Progenitor cell of endocrine pancreas (in vitro differentiated cells): ENCODE measurements at regions not wholly inside any gene's neighbourhood (a gene's known extent, or its start where the extent isn't known, plus 50 kb on each side); places are given as distances from the start of the nearest gene placed in this dataset.

Experiments used
- DNase-seq: peaks from one replicate; pipeline ENCODE4 v3.0.0; 2021; ENCODE audit warnings: low spot score; ENCODE audit not compliant: unreplicated experiment
- H3K27ac Mint-ChIP-seq: 2 replicates; pipeline ENCODE4 v1.8.0; 2021; ENCODE audit warnings: mild to moderate bottlenecking, moderate library complexity, mixed read lengths
- H3K27me3 Mint-ChIP-seq: 2 replicates; pipeline ENCODE4 v1.8.0; 2021; ENCODE audit warnings: mixed read lengths
- H3K36me3 Mint-ChIP-seq: 2 replicates; pipeline ENCODE4 v1.8.0; 2022; ENCODE audit warnings: mixed read lengths; ENCODE audit not compliant: insufficient read depth
- H3K4me1 Mint-ChIP-seq: 2 replicates; pipeline ENCODE4 v1.8.0; 2021; ENCODE audit warnings: low read depth, mixed read lengths
- H3K4me3 Mint-ChIP-seq: 2 replicates; pipeline ENCODE4 v1.8.0; 2021; ENCODE audit warnings: low read depth, mild to moderate bottlenecking, moderate library complexity, mixed read lengths
- H3K9me3 Mint-ChIP-seq: 2 replicates; pipeline ENCODE4 v1.8.0; 2021; ENCODE audit warnings: low read depth, mixed read lengths
- TF ChIP-seq, protein P1 (sequence below): fragments of 200-600 bp; sonication (generic); IDR thresholded peaks from one replicate; pipeline ENCODE4 v1.5.0; 2021; ENCODE audit warnings: antibody characterized with exemption, mild to moderate bottlenecking; ENCODE audit not compliant: unreplicated experiment

- H3K27ac Mint-ChIP-seq = no peak overlapping the region
- H3K27me3 Mint-ChIP-seq = peaks cover 28% of the 10 kb centered on the region
- H3K36me3 Mint-ChIP-seq = no peaks in the 10 kb centered on the region
- no peak for DNase-seq
- H3K4me1 Mint-ChIP-seq = no peaks in the 10 kb centered on the region
- H3K4me3 Mint-ChIP-seq = no peak overlapping the region
- TF ChIP-seq, protein P1, sequence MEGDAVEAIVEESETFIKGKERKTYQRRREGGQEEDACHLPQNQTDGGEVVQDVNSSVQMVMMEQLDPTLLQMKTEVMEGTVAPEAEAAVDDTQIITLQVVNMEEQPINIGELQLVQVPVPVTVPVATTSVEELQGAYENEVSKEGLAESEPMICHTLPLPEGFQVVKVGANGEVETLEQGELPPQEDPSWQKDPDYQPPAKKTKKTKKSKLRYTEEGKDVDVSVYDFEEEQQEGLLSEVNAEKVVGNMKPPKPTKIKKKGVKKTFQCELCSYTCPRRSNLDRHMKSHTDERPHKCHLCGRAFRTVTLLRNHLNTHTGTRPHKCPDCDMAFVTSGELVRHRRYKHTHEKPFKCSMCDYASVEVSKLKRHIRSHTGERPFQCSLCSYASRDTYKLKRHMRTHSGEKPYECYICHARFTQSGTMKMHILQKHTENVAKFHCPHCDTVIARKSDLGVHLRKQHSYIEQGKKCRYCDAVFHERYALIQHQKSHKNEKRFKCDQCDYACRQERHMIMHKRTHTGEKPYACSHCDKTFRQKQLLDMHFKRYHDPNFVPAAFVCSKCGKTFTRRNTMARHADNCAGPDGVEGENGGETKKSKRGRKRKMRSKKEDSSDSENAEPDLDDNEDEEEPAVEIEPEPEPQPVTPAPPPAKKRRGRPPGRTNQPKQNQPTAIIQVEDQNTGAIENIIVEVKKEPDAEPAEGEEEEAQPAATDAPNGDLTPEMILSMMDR = no peak
- H3K9me3 Mint-ChIP-seq = no peaks in the 10 kb centered on the region
These were observed 380.1 kb downstream of the IRX2 start for GRCh38 chr5:2371419-2371710.

GRCh38 chr5:2370626-2371418, 380.7 kb downstream of the IRX2 start:
- Mint-ChIP-seq H3K9me3 (no peaks in the 10 kb centered on the region), H3K4me3 (no peak overlapping the region), H3K4me1 (no peaks in the 10 kb centered on the region), H3K27ac (no peak overlapping the region), H3K36me3 (no peaks in the 10 kb centered on the region), H3K27me3 (peaks cover 27% of the 10 kb centered on the region)
- TF ChIP-seq, protein P1 = no peak
- no peak for DNase-seq

GRCh38 chr5:2369178-2369577, 382.3 kb downstream of the IRX2 start:
- Mint-ChIP-seq H3K27ac (no peak overlapping the region), H3K4me3 (no peak overlapping the region), H3K4me1 (no peaks in the 10 kb centered on the region), H3K27me3 (peaks cover 25% of the 10 kb centered on the region), H3K36me3 (no peaks in the 10 kb centered on the region), H3K9me3 (peaks cover 5% of the 10 kb centered on the region)
- TF ChIP-seq, protein P1 = no peak
- DNase-seq = no peak

- H3K27me3 Mint-ChIP-seq = peaks cover 19% of the 10 kb centered on the region
- TF ChIP-seq, protein P1 = no peak
- H3K36me3 Mint-ChIP-seq = no peaks in the 10 kb centered on the region
- no peak for DNase-seq
- no peak overlapping the region for H3K4me3 Mint-ChIP-seq
- H3K9me3 Mint-ChIP-seq = peaks cover 18% of the 10 kb centered on the region
- H3K4me1 Mint-ChIP-seq = no peaks in the 10 kb centered on the region
- H3K27ac Mint-ChIP-seq = no peak overlapping the region
These were observed 384.7 kb downstream of the IRX2 start for GRCh38 chr5:2366816-2367215.

- no peak for DNase-seq
- no peak overlapping the region for H3K27ac Mint-ChIP-seq
- no peak overlapping the region for H3K4me3 Mint-ChIP-seq
- peaks cover 50% of the 10 kb centered on the region for H3K27me3 Mint-ChIP-seq
- no peaks in the 10 kb centered on the region for H3K36me3 Mint-ChIP-seq
- no peaks in the 10 kb centered on the region for H3K4me1 Mint-ChIP-seq
- TF ChIP-seq, protein P1 = no peak
- H3K9me3 Mint-ChIP-seq = peaks cover 3% of the 10 kb centered on the region
These were observed 394.2 kb downstream of the IRX2 start for GRCh38 chr5:2357309-2357708.
